GM18858 (cell line): ENCODE measurements at regions not wholly inside any gene's neighbourhood (a gene's known extent, or its start where the extent isn't known, plus 50 kb on each side); places are given as distances from the start of the nearest gene placed in this dataset.

Source experiments
- ATAC-seq: cut with Tn5 transposase; IDR thresholded peaks from one replicate; pipeline ENCODE4 v1.9.1; 2021; ENCODE audit not compliant: unreplicated experiment

GRCh38 chr2:47315475-47315874 lies 53.6 kb upstream of the EPCAM start:
- ATAC-seq: no peak

- ATAC-seq: no peak
These were observed 55.4 kb upstream of the EPCAM start for GRCh38 chr2:47313728-47314127.

GRCh38 chr2:47313141-47313691 lies 55.9 kb upstream of the EPCAM start:
- no peak for ATAC-seq

GRCh38 chr2:47312491-47312850 lies 56.6 kb upstream of the EPCAM start:
- ATAC-seq: no peak

- no peak for ATAC-seq
These were observed 57.2 kb upstream of the EPCAM start for GRCh38 chr2:47311764-47312490.

GRCh38 chr2:47310801-47311560 lies 58.1 kb upstream of the EPCAM start:
- peak; percentile 15 for ATAC-seq

GRCh38 chr2:47309952-47310800 lies 58.9 kb upstream of the EPCAM start:
- peak; percentile 86 for ATAC-seq

GRCh38 chr2:47309472-47309951 lies 59.6 kb upstream of the EPCAM start:
- ATAC-seq: no peak

- ATAC-seq: no peak
These were observed 62.0 kb upstream of the EPCAM start for GRCh38 chr2:47307066-47307465.

- no peak for ATAC-seq
These were observed 64.5 kb upstream of the EPCAM start for GRCh38 chr2:47304654-47305053.

GRCh38 chr2:47303341-47304148 lies 65.6 kb upstream of the EPCAM start:
- no peak for ATAC-seq

GRCh38 chr2:47302308-47302707 lies 66.8 kb upstream of the EPCAM start:
- ATAC-seq: no peak

GRCh38 chr2:47301731-47302130 lies 67.4 kb upstream of the EPCAM start:
- ATAC-seq: no peak

- ATAC-seq: peak; percentile 65
These were observed 67.9 kb upstream of the EPCAM start for GRCh38 chr2:47301277-47301618.

GRCh38 chr2:47300609-47301276 lies 68.4 kb upstream of the EPCAM start:
- peak; percentile 67 for ATAC-seq

GRCh38 chr2:47300081-47300480 lies 69.0 kb upstream of the EPCAM start:
- ATAC-seq: no peak

- no peak for ATAC-seq
These were observed 69.6 kb upstream of the EPCAM start for GRCh38 chr2:47299555-47299954.

- ATAC-seq: no peak
These were observed 70.3 kb upstream of the EPCAM start for GRCh38 chr2:47298771-47299170.

- no peak for ATAC-seq
These were observed 71.2 kb upstream of the EPCAM start for GRCh38 chr2:47297767-47298425.
